NCI-H1105 (cell line): ENCODE measurements at regions not wholly inside any gene's neighbourhood (a gene's known extent, or its start where the extent isn't known, plus 50 kb on each side); places are given as distances from the start of the nearest gene placed in this dataset.

Experiments
- DNase-seq: peaks from one replicate; lab custom pipeline; 2025; lab: John Stamatoyannopoulos, UW

DNA sequence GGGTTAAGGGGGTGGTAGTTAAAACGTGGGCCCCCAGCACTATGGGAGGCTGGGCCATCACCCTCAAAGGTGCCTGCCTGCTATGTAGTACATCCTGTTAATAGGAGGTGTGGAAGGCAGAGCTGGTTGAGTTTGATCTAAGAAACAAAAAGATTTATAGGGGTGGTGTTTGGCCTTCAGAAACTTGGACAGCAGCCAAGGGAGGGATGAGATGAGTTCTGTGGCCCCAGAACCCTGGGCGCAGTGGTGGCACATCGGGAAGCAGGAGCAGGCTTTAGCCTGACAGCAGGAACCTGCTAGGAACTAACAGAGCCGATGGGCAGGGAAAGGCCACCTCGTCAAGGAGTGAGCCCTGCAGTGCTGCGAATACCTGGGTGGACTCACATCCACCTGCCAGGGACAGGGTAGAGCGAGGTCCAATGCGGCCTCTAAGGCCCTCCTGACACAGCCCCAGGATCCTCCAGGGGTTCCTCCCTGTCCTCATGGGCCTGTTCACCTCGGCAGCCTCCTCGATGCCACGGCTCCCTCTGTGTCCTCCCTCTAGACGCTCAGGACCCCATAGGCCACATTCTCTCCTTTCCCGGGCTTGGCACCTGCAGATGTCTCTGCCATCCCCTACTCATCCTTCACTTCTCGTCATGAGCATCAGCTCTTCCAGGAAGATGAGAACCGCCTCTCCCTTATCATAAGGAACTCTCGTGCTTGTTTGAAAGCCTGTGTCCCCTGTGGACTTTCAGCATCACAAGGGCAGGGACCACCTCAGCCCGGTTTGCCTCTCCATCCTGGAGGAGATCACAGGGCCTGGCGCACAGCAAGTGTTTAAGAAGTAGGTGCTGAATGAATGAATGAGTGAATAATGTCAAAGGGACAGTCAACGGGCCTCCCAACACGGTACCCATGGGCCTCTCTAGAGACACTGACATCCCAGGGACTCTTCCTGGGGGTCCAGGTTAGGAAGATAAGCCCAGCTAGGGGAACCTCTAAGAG lies 103.5 kb upstream of the TNRC6C start:
- DNase-seq = no peak

DNA sequence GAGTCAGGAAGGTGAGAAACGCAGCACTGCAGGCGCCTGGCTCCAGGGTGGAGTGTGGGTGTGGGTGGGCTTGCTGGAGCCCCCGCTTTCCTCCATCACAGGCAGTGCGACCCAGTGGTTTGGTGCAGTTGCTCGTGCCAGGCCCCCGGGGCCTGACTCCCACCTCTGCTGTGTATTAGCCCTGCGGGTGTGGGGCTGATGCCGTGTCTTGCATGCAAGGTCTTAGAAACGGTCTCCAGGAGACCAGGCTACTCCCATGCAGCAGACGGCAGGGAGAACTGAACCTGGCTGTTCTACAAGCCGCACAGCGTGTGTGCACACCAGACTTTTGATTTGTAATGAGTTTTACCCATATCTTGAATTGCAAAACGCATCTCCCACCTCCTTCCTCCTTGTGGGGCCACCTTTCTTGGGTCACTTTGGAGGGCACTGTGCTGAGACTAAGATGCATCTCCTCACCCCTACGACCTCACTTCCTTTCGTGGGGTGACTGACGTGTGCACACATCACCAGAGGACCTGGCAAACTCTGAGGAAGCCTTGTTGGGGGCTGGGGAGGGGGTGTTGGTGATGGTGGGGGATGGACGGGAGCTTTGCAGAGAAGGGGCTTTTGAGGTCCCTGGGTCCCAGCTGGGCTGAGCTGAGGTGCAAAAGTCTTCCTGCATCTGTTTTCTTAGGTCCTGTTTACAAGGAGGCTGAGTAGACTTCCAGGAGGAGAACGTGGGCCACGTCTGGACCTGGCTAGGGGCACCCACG lies 101.8 kb upstream of the TNRC6C start:
- DNase-seq = no peak

DNA sequence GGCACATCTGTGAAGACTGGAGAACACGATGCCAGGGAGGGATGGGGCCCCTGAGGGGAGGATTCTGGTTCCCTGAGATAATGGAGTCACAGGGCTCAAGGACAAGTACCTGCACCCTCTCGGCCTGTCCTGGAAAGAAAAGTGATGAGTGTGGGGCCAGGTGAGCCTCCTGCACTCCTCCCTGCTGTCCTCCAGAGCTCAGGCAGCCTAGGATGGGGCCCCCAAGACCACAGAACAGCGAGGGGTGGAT lies 101.3 kb upstream of the TNRC6C start:
- no peak for DNase-seq

DNA sequence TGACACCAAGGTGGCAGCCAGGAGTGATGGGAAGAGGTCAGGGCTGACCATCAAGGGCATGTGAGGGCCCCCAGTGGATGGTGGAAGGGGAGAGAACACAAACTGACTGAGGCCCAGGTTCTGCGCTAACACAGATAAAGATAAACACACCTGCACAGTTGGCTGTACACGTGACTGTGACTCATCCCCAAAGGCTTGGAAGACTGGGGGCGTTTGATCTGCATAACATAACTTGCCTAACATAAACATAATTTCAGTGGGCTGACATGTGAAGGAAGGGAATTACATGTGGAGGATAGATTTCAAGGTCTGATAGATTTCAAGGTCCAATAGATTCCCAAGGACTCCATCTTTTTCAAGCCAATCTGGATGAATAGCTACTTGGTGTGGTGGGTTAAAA lies 100.9 kb upstream of the TNRC6C start:
- DNase-seq = no peak

DNA sequence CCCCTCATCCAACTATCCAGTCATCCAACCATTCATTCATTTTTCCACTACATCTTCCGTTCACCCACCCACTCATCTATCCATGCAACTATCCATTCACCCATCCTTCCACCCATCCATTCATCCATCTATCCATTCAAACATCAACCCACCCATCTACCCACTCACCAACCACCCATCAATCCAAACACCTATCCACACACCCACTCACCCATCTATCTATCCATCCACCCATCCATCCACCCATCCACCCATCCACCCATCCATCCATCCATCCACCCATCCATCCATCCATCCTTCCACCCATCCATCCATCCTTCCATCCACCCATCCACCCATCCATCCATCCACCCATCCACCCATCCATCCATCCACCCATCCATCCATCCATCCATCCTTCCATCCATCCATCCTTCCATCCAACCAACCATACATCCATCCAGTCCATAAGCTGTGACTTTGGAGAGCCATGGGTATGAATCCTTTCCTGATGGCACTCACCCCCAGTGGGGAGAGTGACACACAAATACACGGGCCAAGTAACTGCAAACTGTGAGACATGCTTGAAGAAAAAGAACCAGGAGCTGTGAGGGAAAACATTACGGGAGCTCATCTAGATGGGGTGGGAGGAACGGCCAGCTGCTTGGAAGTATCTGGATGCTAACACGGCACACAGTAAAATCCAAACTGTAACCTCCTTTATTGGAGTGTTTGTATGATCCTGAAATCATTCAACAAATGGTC lies 100.0 kb upstream of the TNRC6C start:
- DNase-seq = no peak

DNA sequence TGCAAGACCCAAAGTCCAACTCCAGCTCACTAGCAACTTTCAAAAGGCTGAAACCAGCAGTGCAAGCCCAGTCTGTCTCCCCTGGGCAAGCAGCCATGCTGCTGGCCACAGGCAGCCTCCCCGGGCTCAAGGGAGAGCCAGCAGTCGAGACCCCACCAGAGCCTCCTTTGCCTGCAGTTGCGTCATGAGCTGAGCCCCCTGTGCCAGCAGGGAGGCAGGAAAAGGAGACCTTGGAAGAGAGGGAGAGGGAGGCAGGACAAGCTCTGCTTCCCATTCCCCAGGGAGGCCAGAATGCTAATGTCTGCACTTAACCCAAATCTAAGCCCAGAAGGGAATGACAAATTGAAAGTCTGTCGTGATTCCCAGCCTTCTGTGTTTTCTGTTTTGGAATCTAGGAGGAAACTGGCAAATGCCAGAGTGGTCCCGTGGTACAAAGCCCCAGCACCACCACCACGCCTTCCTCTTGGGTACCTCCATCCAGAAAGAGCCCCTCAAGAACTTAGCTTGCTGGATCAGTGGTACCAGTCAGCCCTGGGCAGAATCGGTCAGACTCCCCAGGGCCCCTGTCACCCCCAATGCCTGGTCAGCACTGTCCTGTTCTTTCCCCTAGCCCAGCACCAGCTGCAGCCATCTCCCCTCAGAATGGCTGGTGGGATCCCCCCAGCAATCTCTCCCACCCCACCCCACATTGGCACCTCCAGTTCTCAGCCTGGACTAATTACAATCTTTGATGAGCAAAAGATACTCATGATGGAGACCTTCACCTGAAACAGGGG lies 99.3 kb upstream of the TNRC6C start:
- DNase-seq = no peak

DNA sequence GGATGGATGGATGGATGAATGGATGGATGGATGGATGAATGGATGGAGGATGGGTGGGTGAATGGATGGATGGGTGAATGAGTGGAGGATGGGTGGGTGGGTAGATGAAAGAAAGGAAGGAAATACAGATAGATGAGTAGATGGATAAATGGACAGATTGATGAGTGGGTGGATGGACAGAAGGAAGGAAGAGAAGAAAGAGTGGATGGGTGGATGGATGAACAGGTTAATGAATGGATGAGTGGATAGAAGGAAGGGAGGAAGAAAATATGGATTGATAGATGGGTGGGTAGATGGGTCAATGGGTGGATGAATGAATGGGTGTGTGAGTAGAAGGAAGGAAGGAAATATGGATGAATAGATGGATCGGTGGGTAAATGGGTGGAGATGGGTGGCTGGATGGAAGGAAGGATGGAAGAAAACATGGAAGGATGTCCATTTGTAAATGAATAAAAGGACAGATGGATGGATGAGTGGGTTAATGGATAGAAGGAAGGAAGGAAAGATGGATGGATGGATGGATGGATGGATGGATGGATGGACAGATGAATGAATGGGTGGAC lies 97.3 kb upstream of the TNRC6C start:
- DNase-seq = no peak

DNA sequence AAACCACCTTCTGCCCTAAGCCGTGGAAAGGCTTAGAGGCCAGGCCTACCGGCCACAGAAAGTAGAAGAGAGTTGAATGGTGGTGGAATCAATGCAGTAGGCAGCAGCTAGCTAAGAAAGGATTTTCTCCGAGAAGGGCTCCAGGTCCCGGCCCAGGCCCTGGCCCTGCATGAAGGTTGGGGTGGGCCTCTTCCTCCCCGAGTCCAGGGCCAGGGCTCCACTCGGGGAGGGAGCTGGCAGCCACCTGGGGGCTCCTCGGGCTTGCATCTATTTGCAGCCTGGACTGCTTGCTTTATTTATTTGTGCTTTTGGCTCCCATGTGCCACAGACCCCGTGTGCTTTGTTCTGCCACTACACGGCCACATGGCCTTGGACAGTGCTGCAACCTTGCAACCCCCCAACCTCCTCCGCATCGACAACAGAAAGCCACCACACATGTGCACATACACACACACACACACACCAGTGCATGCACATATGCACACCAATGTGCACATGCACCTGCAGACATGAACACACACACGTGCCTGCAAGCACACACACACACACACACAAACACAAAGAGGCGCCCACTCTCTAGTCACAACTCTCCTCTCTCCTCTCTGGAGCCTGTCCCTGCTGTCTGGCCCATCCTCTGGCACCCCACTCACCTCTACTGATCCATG lies 96.4 kb upstream of the TNRC6C start:
- no peak for DNase-seq

DNA sequence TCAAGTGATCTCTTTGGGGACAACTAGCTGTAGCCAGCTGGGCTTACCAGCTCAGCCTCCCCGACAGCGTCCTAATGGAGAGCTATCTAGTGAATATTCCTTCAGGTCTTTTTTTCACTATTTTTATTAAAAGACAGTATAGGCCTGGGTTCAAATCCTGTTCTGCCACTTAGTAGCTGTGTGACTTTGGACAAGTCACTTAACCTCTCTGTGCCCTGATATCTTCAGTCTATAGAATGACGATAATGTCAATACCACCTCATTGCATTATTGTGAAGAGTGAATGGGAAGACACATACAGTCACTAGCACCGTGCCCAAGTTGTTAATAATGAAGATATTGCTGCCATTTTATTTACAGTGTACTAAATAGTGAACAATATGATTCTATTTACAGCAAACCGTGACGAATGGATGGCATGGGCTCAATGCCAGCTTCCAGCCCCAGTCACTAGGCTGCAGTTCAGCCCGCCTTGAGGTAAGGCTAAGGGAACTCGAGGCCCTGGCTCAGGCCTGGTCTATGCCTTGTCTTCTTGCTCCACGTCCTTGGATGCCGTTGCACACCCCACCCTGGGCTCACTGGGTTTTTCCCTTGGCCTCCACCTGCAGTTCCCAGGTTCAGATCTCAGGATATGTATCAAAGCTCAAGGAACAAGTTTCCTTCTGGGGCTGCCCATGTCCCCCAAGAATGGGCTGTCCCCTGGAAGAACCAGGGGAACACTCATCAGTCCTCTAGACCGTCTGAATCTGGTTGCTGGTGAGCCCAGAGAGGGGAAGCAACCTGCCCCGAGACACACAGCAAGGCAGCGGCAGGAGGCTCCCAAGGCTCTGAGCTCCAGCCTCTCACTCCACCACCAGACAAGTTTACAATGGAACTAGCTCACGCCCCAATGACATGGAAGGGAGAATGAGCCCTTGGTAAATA lies 95.4 kb upstream of the TNRC6C start:
- DNase-seq = no peak

DNA sequence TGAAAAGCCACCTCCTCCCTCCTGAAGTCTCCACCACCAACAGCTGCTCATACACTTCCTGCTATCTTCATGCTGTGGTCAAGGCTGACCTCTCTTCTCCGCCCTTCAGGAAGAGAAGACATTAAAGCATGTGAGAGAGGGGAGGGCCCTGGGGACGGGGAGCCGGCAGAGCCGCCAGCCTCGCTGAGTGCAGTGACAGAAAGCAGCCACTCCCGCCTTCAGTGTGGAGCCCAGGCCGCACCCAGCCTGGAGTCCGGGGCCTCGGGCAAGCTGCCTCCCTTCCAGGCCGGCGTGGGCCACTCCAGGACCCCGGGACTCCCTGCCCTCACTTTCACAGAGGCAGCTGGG lies 94.7 kb upstream of the TNRC6C start:
- no peak for DNase-seq

DNA sequence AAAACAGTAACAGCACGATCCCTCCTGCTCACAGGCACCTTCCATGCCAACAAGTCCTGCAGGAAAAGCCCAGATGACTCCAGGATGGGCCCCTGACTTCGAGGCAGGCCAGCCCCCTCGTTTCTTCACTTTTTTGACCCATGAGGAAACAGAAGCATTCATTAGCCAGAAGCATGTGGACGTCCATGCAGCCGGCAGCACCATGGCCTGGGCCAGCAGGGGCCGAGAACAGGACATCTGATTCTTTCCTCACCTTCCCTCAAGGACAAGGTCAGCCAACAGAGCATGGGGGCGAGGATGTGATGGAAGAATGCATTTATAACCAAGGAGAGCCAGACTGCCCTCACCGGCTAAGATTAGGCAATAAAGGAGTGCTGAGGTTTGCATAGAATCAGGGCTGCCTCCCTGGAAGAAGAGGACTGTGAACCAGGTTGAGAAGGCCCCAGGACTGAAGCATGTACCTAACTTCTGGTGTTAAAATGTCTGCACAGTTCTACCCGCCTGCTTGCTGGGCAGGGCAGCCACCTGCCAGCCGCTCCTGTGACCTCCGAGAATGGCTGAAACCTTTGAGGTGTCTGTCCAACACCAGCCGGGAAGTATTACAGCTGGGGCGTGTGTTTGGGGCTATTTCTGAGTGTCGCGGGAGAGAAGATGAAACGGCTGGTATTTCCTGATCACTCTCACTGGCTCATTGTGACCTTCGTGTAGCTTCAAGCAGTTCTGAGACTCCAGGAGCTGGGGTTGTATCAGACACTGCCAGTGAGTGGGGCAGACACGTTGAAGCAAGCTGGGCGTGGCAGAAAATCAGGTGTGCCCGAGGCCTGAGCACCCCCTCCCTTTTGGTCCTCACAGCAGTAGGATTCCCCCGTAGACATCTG lies 94.0 kb upstream of the TNRC6C start:
- DNase-seq = no peak

DNA sequence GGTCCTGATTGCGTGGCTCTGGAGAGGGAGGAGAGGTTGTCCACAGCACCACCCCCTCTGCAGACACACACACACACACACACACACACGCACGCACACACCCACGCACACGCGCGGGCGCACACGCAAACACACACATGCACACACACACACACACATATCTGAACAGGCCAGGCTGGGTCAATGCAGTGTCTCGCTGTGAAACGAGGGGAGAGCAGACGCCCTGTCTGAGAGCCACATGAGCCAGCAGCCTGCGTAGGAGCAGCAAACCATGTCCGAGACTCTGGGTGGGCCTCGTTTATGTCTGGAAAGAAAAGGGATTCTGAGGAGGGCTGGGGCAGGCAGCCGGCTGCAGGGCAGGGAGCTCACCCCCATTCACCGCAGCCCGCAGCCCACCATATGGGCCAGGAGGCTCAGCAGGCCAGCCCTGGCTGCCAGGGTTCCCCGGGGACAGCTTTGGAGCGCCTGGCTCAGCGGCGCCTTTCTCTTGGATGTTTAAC lies 93.3 kb upstream of the TNRC6C start:
- DNase-seq = no peak

DNA sequence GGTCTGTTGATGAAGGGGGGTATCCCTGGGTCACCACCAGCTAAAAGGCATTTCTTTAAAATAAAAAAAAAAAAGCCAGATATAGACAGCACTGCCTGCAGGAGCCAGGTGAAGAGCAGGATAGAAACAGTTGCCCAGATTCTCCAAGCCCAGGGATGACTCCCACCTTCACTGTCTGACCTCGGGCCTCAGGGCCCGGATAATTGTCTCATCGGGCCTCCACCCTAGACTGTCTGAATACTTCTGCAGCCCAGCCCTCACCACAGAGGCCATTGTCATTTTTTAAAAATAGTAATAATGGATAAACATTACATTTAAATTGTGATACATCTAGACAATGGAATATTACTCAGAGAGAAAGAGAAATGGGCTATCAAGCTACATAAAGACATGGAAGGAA lies 92.8 kb upstream of the TNRC6C start:
- DNase-seq = no peak

DNA sequence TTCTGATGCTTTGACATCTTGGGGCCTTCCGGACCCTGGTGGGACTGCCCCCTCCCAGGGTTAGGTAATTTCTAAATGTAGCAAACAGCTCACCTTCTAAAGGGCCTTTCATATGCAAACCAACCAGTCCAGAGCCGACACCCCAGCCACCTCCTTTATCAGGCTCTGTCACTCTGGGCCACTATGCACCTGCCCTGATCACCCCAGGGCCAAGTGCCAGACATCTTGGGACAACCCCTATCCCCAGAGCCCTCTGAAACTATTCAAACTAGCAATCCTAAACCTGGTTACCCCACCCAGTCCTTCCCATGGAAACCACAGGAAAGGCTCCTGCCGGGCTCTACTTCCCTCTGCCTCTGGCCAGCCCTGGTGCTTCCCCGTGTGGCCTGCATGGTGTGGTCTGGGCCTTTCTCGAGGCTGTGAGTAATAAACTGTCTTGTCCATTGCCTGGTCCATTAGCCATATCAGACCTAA lies 91.2 kb upstream of the TNRC6C start:
- no peak for DNase-seq

DNA sequence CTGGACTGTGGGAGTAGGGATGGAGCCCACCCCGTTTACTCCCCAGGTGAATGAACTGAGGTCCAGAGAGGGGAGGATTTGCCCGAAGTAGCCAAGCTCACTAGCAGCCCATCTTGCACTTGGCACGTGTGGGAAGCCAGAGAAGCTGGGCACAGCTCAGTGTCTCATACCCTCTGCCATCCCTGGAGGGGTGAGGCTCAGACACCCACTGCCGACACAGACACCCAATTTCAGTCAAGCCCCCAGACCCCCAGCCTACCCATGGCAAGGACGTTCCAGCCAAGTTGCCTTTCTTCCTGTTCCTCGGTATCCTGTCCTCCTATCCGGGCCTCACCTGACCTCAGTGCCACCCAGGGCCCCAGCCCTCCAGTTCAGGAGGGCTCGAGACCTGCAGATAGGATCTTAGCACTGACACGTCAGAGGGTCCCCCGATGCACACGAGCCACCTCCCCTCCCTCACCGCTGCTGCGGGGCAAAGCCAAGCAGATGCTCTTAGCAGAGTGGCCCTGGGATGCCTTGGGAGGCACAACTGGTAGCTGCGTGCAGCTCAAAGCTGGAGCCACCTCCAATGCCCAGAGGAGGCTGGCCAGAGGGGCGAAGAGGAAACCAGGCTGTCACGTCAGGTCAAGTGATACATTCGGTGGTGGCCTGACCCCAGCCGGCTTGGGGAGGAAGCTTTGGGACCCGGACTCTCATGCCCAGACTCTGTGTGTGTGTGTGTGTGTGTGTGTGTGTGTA lies 90.4 kb upstream of the TNRC6C start:
- no peak for DNase-seq

DNA sequence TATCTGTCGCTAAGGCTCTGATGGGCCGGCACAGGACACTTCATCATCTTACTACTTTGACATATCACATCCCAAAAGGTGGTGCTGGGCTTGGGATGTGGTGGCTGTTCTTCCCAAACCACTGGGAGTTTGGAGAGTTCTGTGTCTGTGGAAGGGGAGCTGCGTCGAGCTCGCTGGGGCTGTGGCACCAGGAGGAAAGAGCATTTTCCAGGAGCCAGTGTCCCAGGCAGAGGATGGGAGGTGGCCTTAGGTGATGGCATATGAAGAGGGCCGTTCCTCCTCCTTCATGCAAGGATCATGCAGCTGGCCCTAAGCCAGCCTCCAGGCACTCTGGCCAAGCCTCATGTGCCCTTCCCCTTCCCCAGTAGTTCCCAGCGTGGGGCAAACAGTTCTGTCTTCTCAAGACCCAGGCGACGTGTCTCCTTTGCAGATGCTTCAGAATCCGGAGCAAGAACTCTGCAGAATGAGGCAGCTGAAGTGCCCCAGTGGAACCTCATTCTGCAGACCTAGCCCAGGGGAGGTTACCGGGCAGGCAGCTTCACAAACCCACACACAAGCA lies 89.4 kb upstream of the TNRC6C start:
- DNase-seq = no peak

DNA sequence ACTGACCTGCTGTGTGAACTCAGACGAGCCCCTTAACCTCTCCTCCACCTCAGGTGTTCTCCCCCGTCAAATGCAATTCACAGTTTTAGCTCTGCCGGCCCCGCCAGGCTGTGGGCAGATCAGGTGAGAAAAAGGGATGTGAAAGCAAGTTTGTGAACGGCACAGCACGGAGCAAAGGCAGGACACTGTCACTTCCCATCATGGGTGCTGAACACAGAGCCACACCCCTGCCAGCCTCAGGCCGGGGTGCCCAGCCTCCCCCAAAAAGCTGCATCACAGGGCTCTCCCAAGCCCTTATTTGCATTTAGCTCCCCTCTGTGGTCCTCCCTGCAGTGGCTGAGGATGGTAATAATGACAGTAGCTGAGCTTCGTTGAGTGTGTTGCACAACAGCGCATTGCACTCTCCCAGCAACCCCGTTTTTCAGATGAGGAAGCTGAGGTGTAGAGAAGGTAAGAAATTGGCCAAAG lies 88.8 kb upstream of the TNRC6C start:
- DNase-seq = no peak

DNA sequence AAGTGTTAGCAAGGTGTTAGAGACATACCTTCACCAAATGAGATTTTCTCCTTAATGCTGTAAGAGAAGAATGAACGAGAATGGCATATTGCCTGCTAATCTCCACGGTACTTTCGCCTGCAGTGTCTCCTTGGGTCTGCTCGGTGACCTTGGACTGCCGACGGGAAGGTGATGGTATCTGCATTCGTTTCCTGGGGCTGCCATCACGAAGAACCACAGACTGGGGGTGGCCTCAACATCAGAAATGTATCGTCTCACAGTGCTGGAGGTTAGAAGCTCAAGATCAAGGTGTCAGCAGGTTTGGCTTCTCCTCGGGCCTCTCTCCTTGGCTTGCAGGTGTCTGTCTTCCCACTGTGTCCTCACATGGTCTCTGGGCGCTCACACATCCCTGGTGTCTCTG lies 86.3 kb upstream of the TNRC6C start:
- no peak for DNase-seq
